ENCODE measurements at regions not wholly inside any gene's neighbourhood (a gene's known extent, or its start where the extent isn't known, plus 50 kb on each side); places are given as distances from the start of the nearest gene placed in this dataset.

GRCh38 chr5:31137676-31138075, 55.8 kb upstream of the CDH6 start:
- no peak for DNase-seq (ENCODE audit: extremely low spot score)
- no peak for TF ChIP-seq CTCF (IDR thresholded peaks at IDR 0.05; ENCODE audit: control extremely low read depth, extremely low read depth, low read depth, missing control alignments)
- CTCF ChIA-PET: no interaction called here
- POLR2A ChIA-PET: no interaction called here

GRCh38 chr5:31135542-31135941, 57.9 kb upstream of the CDH6 start:
- TF ChIP-seq CTCF (IDR thresholded peaks at IDR 0.05; ENCODE audit: control extremely low read depth, extremely low read depth, low read depth, missing control alignments): no peak
- POLR2A ChIA-PET: no interaction called here
- CTCF ChIA-PET: no interaction called here
- DNase-seq (ENCODE audit: extremely low spot score): no peak

GRCh38 chr5:31133488-31133887, 60.0 kb upstream of the CDH6 start:
- DNase-seq (ENCODE audit: extremely low spot score): no peak
- no peak for TF ChIP-seq CTCF (IDR thresholded peaks at IDR 0.05; ENCODE audit: control extremely low read depth, extremely low read depth, low read depth, missing control alignments)
- CTCF ChIA-PET: interaction anchor here (1.6 kb wide), 1 partner anchor 11 kb away, joined by 3 read pairs; no protein-coding TSS in a partner anchor
- POLR2A ChIA-PET: no interaction called here

- CTCF ChIA-PET: no interaction called here
- no peak for DNase-seq (ENCODE audit: extremely low spot score)
- POLR2A ChIA-PET: no interaction called here
- TF ChIP-seq CTCF (IDR thresholded peaks at IDR 0.05; ENCODE audit: control extremely low read depth, extremely low read depth, low read depth, missing control alignments): no peak
Measured at GRCh38 chr5:31131381-31131891, 62.0 kb upstream of the CDH6 start.

GRCh38 chr5:31130676-31131075, 62.8 kb upstream of the CDH6 start:
- ChIA-PET CTCF (interaction anchor here (0.9 kb wide), 1 partner anchor 24 kb away, joined by 3 read pairs; no protein-coding TSS in a partner anchor), POLR2A (no interaction called here)
- no peak for DNase-seq (ENCODE audit: extremely low spot score)
- TF ChIP-seq CTCF (IDR thresholded peaks at IDR 0.05; ENCODE audit: control extremely low read depth, extremely low read depth, low read depth, missing control alignments): no peak

- no peak for DNase-seq (ENCODE audit: extremely low spot score)
- ChIA-PET POLR2A (no interaction called here), CTCF (no interaction called here)
- no peak for TF ChIP-seq CTCF (IDR thresholded peaks at IDR 0.05; ENCODE audit: control extremely low read depth, extremely low read depth, low read depth, missing control alignments)
Measured at GRCh38 chr5:31124651-31125305, 68.7 kb upstream of the CDH6 start.

Data from GM10248 (cell line).